ENCODE measurements at regions not wholly inside any gene's neighbourhood (a gene's known extent, or its start where the extent isn't known, plus 50 kb on each side); places are given as distances from the start of the nearest gene placed in this dataset.

GRCh38 chr9:78118742-78119473 is 87.3 kb upstream of the GNAQ start:
- H2AK9ac ChIP-seq (replicated peaks; ENCODE audit: low read depth, low read length, poor library complexity), result no peak overlapping the region
- no peak overlapping the region for H3K4me3 ChIP-seq (ENCODE audit: insufficient read depth, low read depth, low read length)
- H2AFZ ChIP-seq (replicated peaks; ENCODE audit: low read length, poor library complexity), result no peak overlapping the region
- POLR2A ChIA-PET (ENCODE audit: unreplicated experiment), result interaction anchor here (0.5 to 0.6 kb wide), 2 partner anchors 13 to 61 kb away, joined by 4 to 5 read pairs; no protein-coding TSS in a partner anchor
- H3K23ac ChIP-seq (ENCODE audit: low read depth, low read length), result no peak overlapping the region
- H3K14ac ChIP-seq (replicated peaks; ENCODE audit: low read depth, low read length), result no peak overlapping the region
- dilution Hi-C loops (cut with HindIII; ENCODE audit: low sequenced_read_pairs, unreplicated experiment) (no loop called here), intact Hi-C loops (cut with micrococcal nuclease) (no loop called here), in situ Hi-C loops (cut with MboI; ENCODE audit: low sequenced_read_pairs) (no loop called here)
- H3K27ac ChIP-seq (ENCODE audit: insufficient read depth, low read length), result no peak overlapping the region
- H3K27me3 ChIP-seq (ENCODE audit: control insufficient read depth, insufficient read depth, low read length), result no peaks in the 10 kb centered on the region; the same call in none of the 2 replicates
- BruUV-seq (replicated peaks), result no TSS peak
- CTCF ChIA-PET, result no interaction called here
- no peak overlapping the region for H4K91ac ChIP-seq (ENCODE audit: insufficient read depth, low read depth, low read length)
- H4K8ac ChIP-seq (ENCODE audit: low read depth in 2 of 2, low read length in 2 of 2), result no peak overlapping the region
- no peak overlapping the region for H2BK20ac ChIP-seq (ENCODE audit: low read depth, low read length)
- TF ChIP-seq RAD21 (IDR thresholded peaks at IDR 0.05; ENCODE audit: low read length) (no peak), RCOR1 (IDR thresholded peaks at IDR 0.05; ENCODE audit: insufficient replicate concordance, low read length) (no peak), BHLHE40 (IDR thresholded peaks at IDR 0.05; ENCODE audit: low read depth, low read length) (no peak), CHD1 (IDR thresholded peaks at IDR 0.05; ENCODE audit: low read depth, low read length) (no peak), MXI1 (IDR thresholded peaks at IDR 0.05; ENCODE audit: borderline replicate concordance, low read depth, low read length) (no peak)
- no peak overlapping the region for H3K56ac ChIP-seq (ENCODE audit: extremely low read depth, insufficient read depth, low read length)
- no peaks in the 10 kb centered on the region for H3K9me1 ChIP-seq (ENCODE audit: insufficient read depth, low read length)
- H3K4ac ChIP-seq (ENCODE audit: low read depth, low read length), result no peak overlapping the region
- no peak overlapping the region for H3K18ac ChIP-seq (ENCODE audit: low read depth, low read length)
- DNase-seq, result peak; percentile 20
- 0 out of 2 replicates have a peak, but pooled peaks have one; percentile 24 for ATAC-seq (ENCODE audit: low read depth)
- 40% methylated on average over 1 of the region's 2 CpGs; no CpG with 5 or more reads in 1 of the 2 experiments for WGBS, 2 experiments (ENCODE audit: extremely low coverage in 2 of 2, insufficient read length in 1 of 2)
- no peak overlapping the region for H2BK5ac ChIP-seq (ENCODE audit: low read depth, low read length, poor library complexity, severe bottlenecking)
- H3K4me1 ChIP-seq (ENCODE audit: control insufficient read depth, insufficient read depth, low read length), result no peaks in the 10 kb centered on the region
- H2AK5ac ChIP-seq (ENCODE audit: low read depth, low read length), result no peak overlapping the region
- no peaks in the 10 kb centered on the region for H3K9me3 ChIP-seq (ENCODE audit: control insufficient read depth, insufficient read depth, low read length)
- no peak overlapping the region for H3K9ac ChIP-seq (ENCODE audit: low read depth, low read length)
- no peaks in the 10 kb centered on the region for H4K20me1 ChIP-seq (ENCODE audit: insufficient read depth, low read length)
- H3K4me2 ChIP-seq (ENCODE audit: low read depth, low read length), result no peak overlapping the region
- no peak overlapping the region for H4K5ac ChIP-seq (ENCODE audit: low read depth, low read length)
- H2BK15ac ChIP-seq (ENCODE audit: low read depth, low read length), result no peak overlapping the region
- H3K36me3 ChIP-seq (ENCODE audit: control insufficient read depth, insufficient read depth, low read length), result no peaks in the 10 kb centered on the region
- H2BK120ac ChIP-seq (ENCODE audit: low read depth, low read length), result no peak overlapping the region
- no peaks in the 10 kb centered on the region for H3K79me1 ChIP-seq (ENCODE audit: low read depth in 1 of 2, low read length in 2 of 2)

Data from IMR-90 (cell line).